Muscle of leg (tissue), 3 donors: ENCODE measurements at regions not wholly inside any gene's neighbourhood (a gene's known extent, or its start where the extent isn't known, plus 50 kb on each side); places are given as distances from the start of the nearest gene placed in this dataset.
"Not testable (repeated sequence)": the region's sequence is repeated elsewhere in the genome, so short reads cannot be mapped to it uniquely, and the experiment has no call there.

Experiments
- DNase-seq: peaks from one replicate; pipeline ENCODE4 v3.0.0; 2013
- H3K27ac ChIP-seq: one replicate; pipeline ENCODE4 v1.5.1; 2013; ENCODE audit warnings: mild to moderate bottlenecking, low read length, control low read depth
- H3K27me3 ChIP-seq: one replicate; pipeline ENCODE4 v1.6.1; 2013; ENCODE audit warnings: low read length; ENCODE audit not compliant: control insufficient read depth, insufficient read depth
- H3K36me3 ChIP-seq: one replicate; pipeline ENCODE4 v1.6.1; 2013; ENCODE audit warnings: low read length; ENCODE audit not compliant: control insufficient read depth, insufficient read depth
- H3K4me1 ChIP-seq: one replicate; pipeline ENCODE4 v1.6.1; 2013; ENCODE audit warnings: low read length; ENCODE audit not compliant: control insufficient read depth, insufficient read depth
- H3K4me3 ChIP-seq: one replicate; pipeline ENCODE4 v1.5.1; 2013; ENCODE audit warnings: low read length, control low read depth
- H3K9me3 ChIP-seq: replicated peaks from 2 replicates; pipeline ENCODE4 v1.6.1; 2013; ENCODE audit warnings: low read depth, low read length; ENCODE audit not compliant: control insufficient read depth
- WGBS: methylation state at CpG from one replicate; pipeline ENCODE4 v1.1.5; 2013; ENCODE audit warnings: missing lambda C conversion rate; ENCODE audit not compliant: insufficient coverage; 5-methylcytosine and 5-hydroxymethylcytosine counted together

- WGBS = 89% methylated on average over 1 of the region's 2 CpGs
- Histone ChIP-seq H3K36me3 (no peaks in the 10 kb centered on the region), H3K27me3 (no peaks in the 10 kb centered on the region), H3K4me1 (peaks cover 29% of the 10 kb centered on the region), H3K27ac (no peak overlapping the region), H3K9me3 (no peaks in the 10 kb centered on the region), H3K4me3 (no peak overlapping the region)
- DNase-seq = no peak
Measured at GRCh38 chr15:96162322-96162721, 168.2 kb upstream of the NR2F2 start.

DNA sequence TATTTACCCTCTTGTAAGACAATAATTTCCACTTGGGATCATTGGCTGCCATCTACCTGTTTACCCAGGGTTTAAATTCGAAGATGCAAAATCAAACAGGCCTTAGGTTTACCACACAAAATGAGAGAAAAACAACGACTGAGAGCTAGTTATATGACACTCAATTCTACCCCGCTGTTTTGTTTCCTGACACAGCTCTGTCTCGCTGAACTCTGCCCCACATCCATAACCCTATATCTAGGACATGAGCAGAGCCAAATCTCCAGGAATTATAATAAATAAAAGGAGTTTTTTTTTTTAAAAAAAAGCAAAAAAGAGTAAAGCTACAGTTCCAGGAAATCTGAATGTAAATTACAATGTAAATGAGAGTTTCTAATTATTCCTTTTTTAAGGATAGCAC, 165.4 kb upstream of the NR2F2 start:
- H3K9me3 ChIP-seq = no peaks in the 10 kb centered on the region
- H3K36me3 ChIP-seq = no peaks in the 10 kb centered on the region
- H3K27me3 ChIP-seq = no peaks in the 10 kb centered on the region
- no peak for DNase-seq
- H3K4me1 ChIP-seq = peaks cover 19% of the 10 kb centered on the region
- H3K27ac ChIP-seq = no peak overlapping the region
- H3K4me3 ChIP-seq = no peak overlapping the region
- WGBS = no CpG with 5 or more reads among the region's 4 CpGs

GRCh38 chr15:96165775-96166174, 164.7 kb upstream of the NR2F2 start:
- Histone ChIP-seq H3K27ac (peak overlapping the region; percentile 38), H3K4me3 (no peak overlapping the region), H3K27me3 (no peaks in the 10 kb centered on the region), H3K9me3 (no peaks in the 10 kb centered on the region), H3K36me3 (no peaks in the 10 kb centered on the region), H3K4me1 (peaks cover 14% of the 10 kb centered on the region)
- DNase-seq = no peak
- 100% methylated on average over 1 of the region's 2 CpGs for WGBS

- peak overlapping the region; percentile 38 for H3K27ac ChIP-seq
- no peak overlapping the region for H3K4me3 ChIP-seq
Measured at GRCh38 chr15:96166223-96167200, 164.0 kb upstream of the NR2F2 start.

GRCh38 chr15:96170616-96170978, 159.9 kb upstream of the NR2F2 start:
- not testable (repeated sequence) for H3K27ac ChIP-seq, H3K9me3 ChIP-seq, H3K4me3 ChIP-seq, H3K36me3 ChIP-seq, H3K27me3 ChIP-seq, DNase-seq
- H3K4me1 ChIP-seq = peaks cover 15% of the 10 kb centered on the region
- WGBS = no CpG with 5 or more reads among the region's 2 CpGs

More at GRCh38 chr15:96166223-96167200, 164.0 kb upstream of the NR2F2 start:
- Histone ChIP-seq H3K9me3 (no peaks in the 10 kb centered on the region), H3K36me3 (no peaks in the 10 kb centered on the region), H3K4me1 (peaks cover 15% of the 10 kb centered on the region), H3K27me3 (no peaks in the 10 kb centered on the region)
- DNase-seq = peak; percentile 36
- 89% methylated on average over 4 of the region's 15 CpGs for whole genome bisulfite sequencing

DNA sequence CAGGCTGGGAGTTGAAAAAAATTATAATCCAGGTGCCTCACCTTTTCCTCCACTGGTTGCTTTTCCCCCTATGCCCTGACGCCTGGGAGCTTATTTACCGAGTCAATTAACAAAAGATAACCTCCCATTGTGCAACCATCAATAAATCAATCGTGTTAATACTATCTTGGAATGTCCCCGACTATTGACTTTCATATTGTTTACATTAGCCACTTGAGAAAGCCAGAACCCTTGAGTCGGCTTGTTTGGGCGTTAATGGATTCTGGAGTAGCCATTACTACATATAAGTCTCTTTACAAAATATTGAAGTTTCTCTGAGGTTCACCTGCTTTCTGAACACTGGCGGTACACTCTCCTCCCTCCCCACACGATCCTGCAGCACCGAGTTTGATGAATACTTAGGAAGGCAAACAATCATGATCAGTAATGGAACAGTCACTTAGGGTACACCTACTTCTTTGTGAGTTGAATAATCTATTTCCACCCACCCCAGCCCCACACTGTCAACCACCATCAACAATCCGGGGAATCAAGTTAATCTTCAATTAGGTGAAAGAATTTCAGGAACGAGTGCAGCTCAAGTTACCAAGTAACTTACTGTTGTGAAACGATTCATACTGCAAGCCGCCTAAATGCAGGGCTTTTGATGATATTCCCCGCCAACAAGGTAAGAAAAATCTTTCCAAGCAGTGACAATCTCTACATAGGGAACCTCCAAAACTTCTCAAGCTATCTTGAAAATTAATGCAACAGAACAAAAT, 159.3 kb upstream of the NR2F2 start:
- DNase-seq = no peak
- Histone ChIP-seq H3K36me3 (no peaks in the 10 kb centered on the region), H3K9me3 (no peaks in the 10 kb centered on the region), H3K27ac (no peak overlapping the region), H3K27me3 (no peaks in the 10 kb centered on the region), H3K4me1 (peaks cover 10% of the 10 kb centered on the region), H3K4me3 (no peak overlapping the region)
- WGBS = 61% methylated on average over 7 of the region's 14 CpGs

DNA sequence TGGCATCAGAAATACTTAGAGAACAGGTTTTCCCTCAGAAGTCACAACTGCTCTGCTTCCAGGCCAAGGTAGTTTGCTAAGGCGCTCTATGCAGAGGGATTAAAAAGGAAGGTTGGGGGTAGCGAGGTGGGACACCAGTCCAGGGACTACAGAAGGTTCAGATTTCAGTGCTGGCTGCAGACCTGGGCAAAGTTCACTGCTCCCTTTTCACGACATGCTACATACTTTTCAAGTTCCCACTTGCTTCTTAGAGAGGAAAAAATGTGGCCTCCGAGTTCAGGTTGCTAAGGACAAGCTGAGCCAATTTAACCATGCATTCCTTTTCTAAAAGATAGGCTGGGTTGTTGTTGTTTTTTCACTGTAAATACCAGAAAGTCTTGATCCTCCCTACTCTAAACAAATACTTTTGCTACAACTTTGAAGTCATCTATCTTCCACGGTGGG, 158.6 kb upstream of the NR2F2 start:
- Histone ChIP-seq H3K4me1 (peaks cover 5% of the 10 kb centered on the region), H3K27me3 (no peaks in the 10 kb centered on the region), H3K4me3 (no peak overlapping the region), H3K27ac (no peak overlapping the region), H3K9me3 (no peaks in the 10 kb centered on the region), H3K36me3 (no peaks in the 10 kb centered on the region)
- no peak for DNase-seq
- WGBS = 67% methylated on average over 1 of the region's 5 CpGs

DNA sequence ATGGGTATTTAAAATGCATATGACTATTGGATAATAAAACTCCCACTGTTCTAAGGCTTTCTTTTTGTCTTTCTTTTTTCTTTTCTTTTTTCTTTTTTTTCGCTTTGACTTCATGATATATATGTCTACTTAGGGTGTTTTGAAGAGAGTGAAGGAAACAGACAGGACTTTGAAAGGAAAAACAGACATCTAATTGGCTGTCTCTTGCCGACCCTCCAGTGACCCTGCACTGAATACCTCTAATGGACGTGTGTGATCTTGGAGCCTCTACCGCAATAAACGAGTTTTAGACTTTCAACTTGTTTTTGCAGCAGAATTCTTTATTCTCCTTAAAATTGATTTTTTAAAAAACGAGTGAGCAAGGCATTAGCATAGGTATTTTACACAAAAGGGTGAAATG, 158.1 kb upstream of the NR2F2 start:
- Histone ChIP-seq H3K27ac (no peak overlapping the region), H3K9me3 (no peaks in the 10 kb centered on the region), H3K36me3 (no peaks in the 10 kb centered on the region), H3K4me1 (peaks cover 4% of the 10 kb centered on the region), H3K4me3 (no peak overlapping the region), H3K27me3 (no peaks in the 10 kb centered on the region)
- 59% methylated on average over 2 of the region's 6 CpGs for WGBS
- DNase-seq = no peak

DNA sequence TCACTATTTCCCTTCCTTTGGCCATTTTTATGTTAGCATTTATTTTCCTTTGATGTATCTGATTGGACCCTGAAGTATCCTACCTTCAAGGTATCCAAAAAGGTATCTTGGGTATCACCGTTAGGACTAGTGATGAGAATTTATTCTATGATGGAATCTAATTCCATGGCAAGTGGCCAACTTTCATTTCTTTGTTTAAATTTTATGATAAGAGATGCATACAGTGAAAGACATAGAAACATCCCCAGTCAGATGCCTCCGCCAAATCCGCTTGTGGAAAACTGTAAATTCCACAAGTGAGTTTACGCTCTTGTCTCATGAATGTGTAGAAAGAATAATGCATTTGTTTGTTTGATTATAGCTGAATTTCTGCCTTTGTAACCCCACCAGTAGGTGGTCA, 153.7 kb upstream of the NR2F2 start:
- DNase-seq = no peak
- no peaks in the 10 kb centered on the region for H3K27me3 ChIP-seq
- no peaks in the 10 kb centered on the region for H3K9me3 ChIP-seq
- no peak overlapping the region for H3K4me3 ChIP-seq
- H3K4me1 ChIP-seq = peaks cover 6% of the 10 kb centered on the region
- H3K27ac ChIP-seq = no peak overlapping the region
- no CpG with 5 or more reads among the region's 4 CpGs for whole genome bisulfite sequencing
- no peaks in the 10 kb centered on the region for H3K36me3 ChIP-seq

DNA sequence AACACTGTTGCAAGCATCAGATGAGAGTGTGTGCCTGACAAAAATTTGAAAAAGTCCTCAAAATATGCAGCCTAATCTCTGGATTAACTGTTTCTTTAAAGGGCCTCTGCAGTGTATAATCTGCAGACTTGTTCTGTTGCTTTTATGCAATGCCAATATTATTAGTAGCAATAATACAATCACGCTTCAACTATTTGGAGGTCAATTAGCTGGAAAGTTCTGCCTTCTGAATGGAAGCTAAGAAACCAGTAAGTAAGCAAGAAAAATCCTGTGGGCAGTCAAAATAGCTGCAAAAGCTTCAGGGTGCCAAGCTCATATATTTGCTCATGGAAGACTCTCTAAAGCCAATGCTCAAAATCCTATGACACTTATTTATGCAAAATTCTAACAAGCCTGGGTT, 153.2 kb upstream of the NR2F2 start:
- H3K27me3 ChIP-seq = no peaks in the 10 kb centered on the region
- no peaks in the 10 kb centered on the region for H3K9me3 ChIP-seq
- H3K36me3 ChIP-seq = no peaks in the 10 kb centered on the region
- no peak overlapping the region for H3K27ac ChIP-seq
- no peak overlapping the region for H3K4me3 ChIP-seq
- peaks cover 7% of the 10 kb centered on the region for H3K4me1 ChIP-seq
- WGBS = no CpG with 5 or more reads among the region's 1 CpG
- no peak for DNase-seq
